Right lobe of liver (tissue), 4 donors: ENCODE measurements at regions not wholly inside any gene's neighbourhood (a gene's known extent, or its start where the extent isn't known, plus 50 kb on each side); places are given as distances from the start of the nearest gene placed in this dataset.

ENCODE experiments used
- POLR2A ChIP-seq: fragments of 450-650 bp; IDR thresholded peaks from one replicate; pipeline ENCODE4 v1.6.1; 2017; ENCODE audit warnings: antibody characterized with exemption, mild to moderate bottlenecking
- TF ChIP-seq, protein P1 (sequence below), 4 donors: fragments of 200-600 bp in 3 of 4; fragments of 450-650 bp in 1 of 4; IDR thresholded peaks; one replicate each; pipeline versions ENCODE4 v1.5.1 to v1.8.0; 2016 to 2022; ENCODE audit warnings: antibody characterized with exemption in 4 of 4, mild to moderate bottlenecking in 2 of 4
- donor health status: DM: no; HTN: no; CAD: no.
- donor health status: DM: no; HTN: no; CAD: no.
- donor health status: DM: no; HTN: yes; CAD: no.

DNA sequence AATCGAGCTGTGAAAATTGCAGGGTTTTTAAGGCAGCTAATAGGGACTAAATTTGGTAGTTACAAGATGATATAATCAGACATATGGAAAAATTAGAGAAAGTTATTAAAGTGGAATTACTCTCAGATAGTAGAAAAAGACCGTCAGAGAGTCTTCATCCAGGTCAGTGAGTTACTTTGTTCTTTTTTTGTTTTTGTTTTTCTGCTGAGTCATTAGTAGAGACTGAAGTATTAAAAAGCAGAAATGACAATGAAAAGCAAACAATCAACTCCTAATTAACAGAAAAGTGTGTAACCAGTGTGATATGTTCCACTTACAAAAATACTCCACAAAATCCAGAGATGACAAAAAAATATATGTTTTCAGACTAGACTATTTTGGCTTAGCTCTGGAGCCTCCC, 480.4 kb upstream of the COX7C start:
- TF ChIP-seq, protein P1, sequence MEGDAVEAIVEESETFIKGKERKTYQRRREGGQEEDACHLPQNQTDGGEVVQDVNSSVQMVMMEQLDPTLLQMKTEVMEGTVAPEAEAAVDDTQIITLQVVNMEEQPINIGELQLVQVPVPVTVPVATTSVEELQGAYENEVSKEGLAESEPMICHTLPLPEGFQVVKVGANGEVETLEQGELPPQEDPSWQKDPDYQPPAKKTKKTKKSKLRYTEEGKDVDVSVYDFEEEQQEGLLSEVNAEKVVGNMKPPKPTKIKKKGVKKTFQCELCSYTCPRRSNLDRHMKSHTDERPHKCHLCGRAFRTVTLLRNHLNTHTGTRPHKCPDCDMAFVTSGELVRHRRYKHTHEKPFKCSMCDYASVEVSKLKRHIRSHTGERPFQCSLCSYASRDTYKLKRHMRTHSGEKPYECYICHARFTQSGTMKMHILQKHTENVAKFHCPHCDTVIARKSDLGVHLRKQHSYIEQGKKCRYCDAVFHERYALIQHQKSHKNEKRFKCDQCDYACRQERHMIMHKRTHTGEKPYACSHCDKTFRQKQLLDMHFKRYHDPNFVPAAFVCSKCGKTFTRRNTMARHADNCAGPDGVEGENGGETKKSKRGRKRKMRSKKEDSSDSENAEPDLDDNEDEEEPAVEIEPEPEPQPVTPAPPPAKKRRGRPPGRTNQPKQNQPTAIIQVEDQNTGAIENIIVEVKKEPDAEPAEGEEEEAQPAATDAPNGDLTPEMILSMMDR (IDR thresholded peaks at IDR 0.05), result no peak
- TF ChIP-seq POLR2A, result no peak
